Esophagus squamous epithelium (tissue), 5 donors: ENCODE measurements at regions not wholly inside any gene's neighbourhood (a gene's known extent, or its start where the extent isn't known, plus 50 kb on each side); places are given as distances from the start of the nearest gene placed in this dataset.

Source experiments
- DNase-seq: peaks from one replicate; lab custom pipeline; 2025; lab: John Stamatoyannopoulos, UW
- H3K27ac ChIP-seq, 4 donors: fragments of 200-600 bp; sonication (generic); one replicate each; pipeline ENCODE4 v1.5.1; 2016 to 2019; ENCODE audit warnings: mild to moderate bottlenecking in 1 of 4
- H3K27me3 ChIP-seq, 4 donors: fragments of 200-600 bp; sonication (generic); 1 replicate in 3 of 4; 2 replicates in 1 of 4; pipeline versions ENCODE4 v1.5.1 to v1.6.0; 2017 to 2021; ENCODE audit warnings: antibody characterized with exemption in 1 of 4
- H3K36me3 ChIP-seq, 3 donors: fragments of 200-600 bp; sonication (generic); one replicate each; pipeline ENCODE4 v1.5.1; 2016 to 2019
- H3K4me1 ChIP-seq, 3 donors: fragments of 200-600 bp; sonication (generic); one replicate each; pipeline ENCODE4 v1.5.1; 2017 to 2019
- H3K4me3 ChIP-seq, 4 donors: fragments of 200-600 bp; sonication (generic); 1 replicate in 3 of 4; 2 replicates in 1 of 4; pipeline ENCODE4 v1.5.1; 2016 to 2019; ENCODE audit warnings: mild to moderate bottlenecking in 2 of 4, moderate library complexity in 1 of 4
- H3K9me3 ChIP-seq, 3 donors: fragments of 200-600 bp; sonication (generic); one replicate each; pipeline ENCODE4 v1.5.1; 2016 to 2019
- POLR2A ChIP-seq, 4 donors: fragments of 450-650 bp; IDR thresholded peaks; one replicate each; pipeline ENCODE4 v1.6.1; 2017; ENCODE audit warnings: antibody characterized with exemption in 4 of 4, mild to moderate bottlenecking in 4 of 4, moderate library complexity in 3 of 4
- WGBS, 2 donors: methylation state at CpG; one replicate each; pipeline ENCODE4 v1.1.5; 2018; 5-methylcytosine and 5-hydroxymethylcytosine counted together
- intact Hi-C: fragments of 100-400 bp; cut with DNase I; formaldehyde crosslinking; loops from one replicate; pipeline ENCODE4 v1.15.0; 2022
- TF ChIP-seq, protein P1 (sequence below), 6 experiments: fragments of 450-650 bp in 4 of 6; fragments of 200-600 bp in 2 of 6; sonication (generic) in 2 of 6; IDR thresholded peaks; one replicate each; pipeline ENCODE4 v1.5.1; 2016 to 2019; ENCODE audit warnings: antibody characterized with exemption in 6 of 6, mild to moderate bottlenecking in 4 of 6, moderate library complexity in 4 of 6
- donor health status: DM: yes; HTN: yes; CAD: no.

- H3K27ac ChIP-seq: no peak overlapping the region
- no peak overlapping the region for H3K4me3 ChIP-seq
- 59 to 80% methylated on average over 1 to 2 of the region's 2 CpGs for WGBS, 2 donors
- no peaks in the 10 kb centered on the region for H3K4me1 ChIP-seq
- no peak for DNase-seq
- no peaks in the 10 kb centered on the region for H3K9me3 ChIP-seq
- no peaks in the 10 kb centered on the region for H3K36me3 ChIP-seq
- intact Hi-C loops: no loop called here
- TF ChIP-seq POLR2A (IDR thresholded peaks at IDR 0.05): no peak
- TF ChIP-seq, protein P1, sequence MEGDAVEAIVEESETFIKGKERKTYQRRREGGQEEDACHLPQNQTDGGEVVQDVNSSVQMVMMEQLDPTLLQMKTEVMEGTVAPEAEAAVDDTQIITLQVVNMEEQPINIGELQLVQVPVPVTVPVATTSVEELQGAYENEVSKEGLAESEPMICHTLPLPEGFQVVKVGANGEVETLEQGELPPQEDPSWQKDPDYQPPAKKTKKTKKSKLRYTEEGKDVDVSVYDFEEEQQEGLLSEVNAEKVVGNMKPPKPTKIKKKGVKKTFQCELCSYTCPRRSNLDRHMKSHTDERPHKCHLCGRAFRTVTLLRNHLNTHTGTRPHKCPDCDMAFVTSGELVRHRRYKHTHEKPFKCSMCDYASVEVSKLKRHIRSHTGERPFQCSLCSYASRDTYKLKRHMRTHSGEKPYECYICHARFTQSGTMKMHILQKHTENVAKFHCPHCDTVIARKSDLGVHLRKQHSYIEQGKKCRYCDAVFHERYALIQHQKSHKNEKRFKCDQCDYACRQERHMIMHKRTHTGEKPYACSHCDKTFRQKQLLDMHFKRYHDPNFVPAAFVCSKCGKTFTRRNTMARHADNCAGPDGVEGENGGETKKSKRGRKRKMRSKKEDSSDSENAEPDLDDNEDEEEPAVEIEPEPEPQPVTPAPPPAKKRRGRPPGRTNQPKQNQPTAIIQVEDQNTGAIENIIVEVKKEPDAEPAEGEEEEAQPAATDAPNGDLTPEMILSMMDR (IDR thresholded peaks at IDR 0.05): no peak
- peaks cover 0 to 11% (median 0%) of the 10 kb centered on the region in 4 donors for H3K27me3 ChIP-seq
These were observed 190.5 kb downstream of the DICER1 start for GRCh38 chr14:94966868-94967267.

- H3K4me3 ChIP-seq: no peak overlapping the region
- no peaks in the 10 kb centered on the region for H3K4me1 ChIP-seq
- peaks cover 0 to 16% (median 0%) of the 10 kb centered on the region in 4 donors for H3K27me3 ChIP-seq
- no peaks in the 10 kb centered on the region for H3K9me3 ChIP-seq
- no peak overlapping the region for H3K27ac ChIP-seq
- H3K36me3 ChIP-seq: no peaks in the 10 kb centered on the region
- 71 to 75% methylated on average over 3 to 4 of the region's 5 CpGs for WGBS, 2 donors
- DNase-seq: no peak
- TF ChIP-seq, protein P1 (IDR thresholded peaks at IDR 0.05): no peak
- no peak for TF ChIP-seq POLR2A (IDR thresholded peaks at IDR 0.05)
- intact Hi-C loops: no loop called here
These were observed 191.0 kb downstream of the DICER1 start for GRCh38 chr14:94966344-94966743.

- no peak for DNase-seq
- Histone ChIP-seq H3K4me1 (no peaks in the 10 kb centered on the region), H3K27me3 (peaks cover 0 to 22% (median 0%) of the 10 kb centered on the region in 4 donors), H3K4me3 (no peak overlapping the region), H3K36me3 (no peaks in the 10 kb centered on the region), H3K9me3 (no peaks in the 10 kb centered on the region), H3K27ac (peak overlapping the region in 1 of 4 donors; percentile 29)
- intact Hi-C loops: no loop called here
- no peak for TF ChIP-seq POLR2A (IDR thresholded peaks at IDR 0.05)
- TF ChIP-seq, protein P1 (IDR thresholded peaks at IDR 0.05): no peak
- WGBS, 2 donors: 71 to 85% methylated on average over 7 to 8 of the region's 8 CpGs
These were observed 191.6 kb downstream of the DICER1 start for GRCh38 chr14:94965551-94966313.

DNA sequence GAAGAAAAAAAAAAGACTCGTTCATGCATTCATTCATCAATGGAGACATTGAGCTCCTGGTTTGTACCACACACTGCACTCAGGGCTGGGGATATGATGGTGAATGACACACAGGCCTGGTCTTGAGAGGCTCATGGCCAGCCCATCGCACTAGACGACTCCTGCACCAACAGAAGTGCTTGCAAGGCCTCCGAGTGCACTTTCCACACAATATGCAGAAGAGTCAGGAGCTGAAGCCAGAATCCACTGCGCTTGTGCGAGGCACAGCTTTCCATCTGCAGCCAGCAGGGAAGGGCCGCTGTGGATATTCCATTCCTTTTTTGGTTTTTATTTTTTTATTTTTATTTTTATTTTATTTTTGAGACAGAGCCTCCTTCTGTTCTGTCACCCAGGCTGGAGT is 192.4 kb downstream of the DICER1 start:
- no peaks in the 10 kb centered on the region for H3K9me3 ChIP-seq
- no peak overlapping the region for H3K4me3 ChIP-seq
- no peak for TF ChIP-seq POLR2A (IDR thresholded peaks at IDR 0.05)
- TF ChIP-seq, protein P1 (IDR thresholded peaks at IDR 0.05): no peak
- DNase-seq: no peak
- WGBS, 2 donors: 78 to 79% methylated on average over 7 of the region's 7 CpGs
- no peaks in the 10 kb centered on the region for H3K4me1 ChIP-seq
- intact Hi-C loops: no loop called here
- H3K36me3 ChIP-seq: no peaks in the 10 kb centered on the region
- peaks cover 0 to 27% (median 0%) of the 10 kb centered on the region in 4 donors for H3K27me3 ChIP-seq
- H3K27ac ChIP-seq: peak overlapping the region in 1 of 4 donors; percentile 29

DNA sequence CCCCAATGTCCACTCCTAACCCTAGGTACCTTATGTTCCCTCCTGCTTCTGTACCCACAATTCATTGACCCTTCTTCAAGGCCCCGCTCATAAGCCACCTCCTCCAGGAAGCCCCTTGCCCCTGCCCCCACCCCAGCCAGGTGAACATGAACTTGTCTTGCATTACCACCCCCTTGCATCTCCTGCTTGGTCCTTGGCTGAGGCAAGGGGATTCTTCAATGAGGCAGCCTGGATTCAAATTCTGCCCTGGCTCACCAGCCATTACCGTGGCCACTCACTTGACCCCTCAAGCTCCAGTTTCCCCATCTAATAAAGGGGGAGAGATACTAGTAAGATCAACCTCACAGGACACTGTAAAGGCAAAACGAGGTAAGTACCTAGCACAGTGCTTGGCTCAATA is 193.1 kb downstream of the DICER1 start:
- H3K9me3 ChIP-seq: no peaks in the 10 kb centered on the region
- peak overlapping the region in 2 of 4 donors; percentile 6 to 20 for H3K27ac ChIP-seq
- no peaks in the 10 kb centered on the region for H3K4me1 ChIP-seq
- H3K27me3 ChIP-seq: peaks cover 0 to 27% (median 0%) of the 10 kb centered on the region in 4 donors
- intact Hi-C loops: no loop called here
- WGBS, 2 donors: 77 to 100% methylated on average over 1 to 2 of the region's 3 CpGs
- no peaks in the 10 kb centered on the region for H3K36me3 ChIP-seq
- no peak for DNase-seq
- no peak overlapping the region for H3K4me3 ChIP-seq
- no peak for TF ChIP-seq POLR2A (IDR thresholded peaks at IDR 0.05)
